Activated naive CD8-positive, alpha-beta T cell treated with anti-CD3 and anti-CD28 coated beads, Interleukin-2, amount 50 U/mL, for 24 hours (primary cell): ENCODE measurements at regions not wholly inside any gene's neighbourhood (a gene's known extent, or its start where the extent isn't known, plus 50 kb on each side); places are given as distances from the start of the nearest gene placed in this dataset.

Experiments
- ATAC-seq: fragments of 150-1000 bp; cut with Tn5 transposase; one replicate; pipeline ENCODE4 v1.10.0; 2021
- DNase-seq: peaks from one replicate; pipeline ENCODE4 v3.0.0; 2021
- H3K27ac Mint-ChIP-seq: one replicate; pipeline ENCODE4 v1.8.0; 2021; ENCODE audit warnings: mild to moderate bottlenecking, mixed read lengths
- H3K27me3 Mint-ChIP-seq: one replicate; pipeline ENCODE4 v1.8.0; 2021; ENCODE audit warnings: mixed read lengths
- H3K36me3 Mint-ChIP-seq: one replicate; pipeline ENCODE4 v1.8.0; 2021; ENCODE audit warnings: low read depth, mixed read lengths
- H3K4me1 Mint-ChIP-seq: one replicate; pipeline ENCODE4 v1.8.0; 2021; ENCODE audit warnings: mixed read lengths
- H3K4me3 Mint-ChIP-seq: one replicate; pipeline ENCODE4 v1.8.0; 2021; ENCODE audit warnings: mild to moderate bottlenecking, moderate library complexity, mixed read lengths
- H3K9me3 Mint-ChIP-seq: one replicate; pipeline ENCODE4 v1.8.0; 2021; ENCODE audit warnings: mixed read lengths

DNA sequence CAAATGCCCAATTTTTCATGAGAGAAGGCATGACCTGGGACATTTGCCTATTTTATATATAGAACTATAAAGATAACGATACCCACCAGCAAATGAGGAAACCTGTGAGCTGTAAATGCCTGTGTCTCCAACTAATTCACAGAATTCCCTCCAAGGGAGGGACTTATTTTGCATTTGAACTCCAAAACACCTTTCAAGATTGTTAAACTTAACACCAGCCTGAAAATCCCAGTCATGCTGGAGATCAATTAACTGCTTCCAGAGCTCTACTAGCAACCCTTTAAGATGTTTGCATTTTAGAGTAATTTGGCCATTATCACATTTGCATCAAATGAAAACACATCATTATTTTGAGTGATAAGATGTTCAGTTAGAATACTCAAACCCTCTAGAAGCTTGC is 68.1 kb upstream of the KLHL14 start:
- no peak overlapping the region for H3K4me3 Mint-ChIP-seq
- no peaks in the 10 kb centered on the region for H3K4me1 Mint-ChIP-seq
- no peak overlapping the region for H3K27ac Mint-ChIP-seq
- DNase-seq: no peak
- peaks cover 4% of the 10 kb centered on the region for H3K27me3 Mint-ChIP-seq
- H3K9me3 Mint-ChIP-seq: peaks cover 8% of the 10 kb centered on the region
- ATAC-seq: no peak
- H3K36me3 Mint-ChIP-seq: no peaks in the 10 kb centered on the region

DNA sequence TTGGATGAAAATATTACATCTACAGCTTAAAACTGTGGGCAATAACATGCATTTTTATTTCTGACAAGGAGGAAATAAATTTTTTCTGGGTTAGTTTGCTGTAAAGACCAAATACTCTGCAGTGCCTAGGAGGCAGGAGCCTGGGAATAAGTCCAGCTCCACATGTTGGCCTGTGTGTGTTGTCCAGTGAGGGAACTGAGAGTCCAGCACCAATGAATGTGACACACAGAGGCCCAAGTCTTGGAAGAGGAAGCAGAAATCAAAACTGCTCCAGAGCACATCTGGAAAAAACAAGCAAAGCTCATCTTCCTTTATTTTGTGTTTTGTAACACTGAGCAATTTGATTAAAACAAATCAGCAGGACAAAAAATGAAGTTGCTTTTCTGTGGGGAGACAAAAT is 63.1 kb upstream of the KLHL14 start:
- Mint-ChIP-seq H3K27me3 (no peaks in the 10 kb centered on the region), H3K9me3 (peaks cover 7% of the 10 kb centered on the region), H3K36me3 (no peaks in the 10 kb centered on the region), H3K27ac (no peak overlapping the region), H3K4me3 (no peak overlapping the region), H3K4me1 (no peaks in the 10 kb centered on the region)
- ATAC-seq: no peak
- no peak for DNase-seq

DNA sequence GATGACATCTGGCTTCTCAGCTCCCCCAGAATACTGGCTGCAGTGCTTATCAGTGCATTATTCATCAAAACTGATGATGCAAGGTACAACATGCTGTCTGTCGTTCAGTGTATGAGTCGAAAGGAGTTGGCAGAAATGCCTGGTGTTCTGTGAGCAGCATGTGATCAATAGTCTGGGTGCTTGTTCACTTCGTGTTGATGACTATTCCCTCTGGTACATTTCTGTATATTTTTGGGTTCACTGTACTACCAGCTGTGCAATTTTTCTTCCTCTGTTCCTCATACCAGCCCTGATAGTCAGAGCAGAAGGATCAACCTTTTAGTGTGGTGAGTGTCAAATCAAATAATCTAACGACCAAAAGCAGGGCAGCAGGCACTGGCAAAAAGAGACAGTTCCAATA is 59.0 kb upstream of the KLHL14 start:
- no peak overlapping the region for H3K27ac Mint-ChIP-seq
- no peaks in the 10 kb centered on the region for H3K4me1 Mint-ChIP-seq
- ATAC-seq (no peak), DNase-seq (no peak)
- H3K36me3 Mint-ChIP-seq: no peaks in the 10 kb centered on the region
- H3K9me3 Mint-ChIP-seq: peaks cover 7% of the 10 kb centered on the region
- H3K27me3 Mint-ChIP-seq: peaks cover under 1% of the 10 kb centered on the region
- H3K4me3 Mint-ChIP-seq: no peak overlapping the region

DNA sequence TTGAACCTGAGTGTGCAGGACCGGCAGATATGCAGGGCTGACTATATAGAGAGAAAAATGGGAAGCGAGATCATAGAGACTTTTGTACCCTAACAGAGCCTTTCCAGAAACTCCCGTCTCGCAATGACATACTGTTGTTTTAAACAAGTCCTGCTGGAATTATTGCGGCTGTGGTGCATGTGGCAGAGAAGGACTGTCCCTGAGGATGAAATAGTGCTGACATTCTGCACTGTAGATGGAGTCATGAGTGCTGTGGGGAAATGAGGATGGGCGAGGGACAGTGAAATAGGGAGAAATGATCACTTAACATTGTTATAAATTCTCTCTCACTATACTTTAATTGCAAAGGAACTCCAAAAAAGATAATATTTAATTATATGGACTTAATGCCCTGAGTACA is 50.4 kb upstream of the KLHL14 start:
- Mint-ChIP-seq H3K27me3 (peaks cover 2% of the 10 kb centered on the region), H3K9me3 (no peaks in the 10 kb centered on the region), H3K36me3 (no peaks in the 10 kb centered on the region), H3K4me1 (no peaks in the 10 kb centered on the region), H3K27ac (no peak overlapping the region), H3K4me3 (no peak overlapping the region)
- DNase-seq (no peak), ATAC-seq (no peak)
